ENCODE measurements at regions not wholly inside any gene's neighbourhood (a gene's known extent, or its start where the extent isn't known, plus 50 kb on each side); places are given as distances from the start of the nearest gene placed in this dataset.

GRCh38 chr7:33754933-33755928, 150.1 kb upstream of the BMPER start:
- no peak for DNase-seq (ENCODE audit: low read depth)

DNA sequence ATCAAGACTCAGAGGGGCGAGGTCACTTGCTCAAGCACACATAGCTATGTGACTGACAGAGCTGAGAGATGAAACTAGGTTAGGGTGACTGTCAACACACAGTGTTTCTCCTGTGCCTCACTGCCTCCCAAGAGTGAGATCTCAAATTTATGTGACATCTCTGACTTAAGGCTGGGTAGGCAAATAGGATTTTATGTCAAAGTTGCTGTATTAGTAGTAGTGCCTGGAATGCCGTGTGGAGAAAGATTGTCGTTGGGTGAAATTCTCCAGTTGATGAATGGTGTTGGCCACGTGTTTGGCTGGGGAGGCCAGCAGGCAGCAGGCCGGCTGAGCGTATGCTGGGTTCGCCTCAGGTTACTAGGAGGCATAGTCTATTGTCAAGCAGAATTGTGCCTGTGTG, 148.3 kb upstream of the BMPER start:
- DNase-seq (ENCODE audit: low read depth), result peak; percentile 72

DNA sequence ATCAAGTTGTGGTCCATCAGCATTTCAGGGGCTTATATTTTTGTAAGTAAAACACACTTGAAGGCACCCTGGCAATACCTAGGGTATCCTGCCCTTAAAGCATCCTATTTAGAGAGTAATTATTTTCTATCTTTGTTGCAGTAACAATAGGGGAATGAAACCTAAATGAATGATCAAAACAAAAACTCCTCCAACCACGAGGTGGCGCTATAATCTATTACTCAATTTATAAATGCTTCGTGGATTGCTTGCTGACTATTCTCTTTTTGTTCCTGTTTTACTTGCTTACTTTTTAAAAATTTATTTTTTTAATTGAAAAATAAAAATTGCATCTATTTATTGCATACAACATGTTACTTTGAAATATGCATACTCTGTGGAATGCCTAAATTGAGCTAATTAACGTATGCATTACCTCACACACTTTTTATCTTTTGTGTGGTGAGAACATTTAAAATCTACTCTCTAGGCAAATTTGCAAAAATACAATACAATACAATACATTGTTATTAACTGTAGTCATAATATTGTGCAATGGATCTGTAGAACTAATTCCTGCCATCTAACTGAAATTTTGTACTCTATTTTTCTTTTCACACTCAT, 147.7 kb upstream of the BMPER start:
- DNase-seq (ENCODE audit: low read depth), result peak; percentile 72

DNA sequence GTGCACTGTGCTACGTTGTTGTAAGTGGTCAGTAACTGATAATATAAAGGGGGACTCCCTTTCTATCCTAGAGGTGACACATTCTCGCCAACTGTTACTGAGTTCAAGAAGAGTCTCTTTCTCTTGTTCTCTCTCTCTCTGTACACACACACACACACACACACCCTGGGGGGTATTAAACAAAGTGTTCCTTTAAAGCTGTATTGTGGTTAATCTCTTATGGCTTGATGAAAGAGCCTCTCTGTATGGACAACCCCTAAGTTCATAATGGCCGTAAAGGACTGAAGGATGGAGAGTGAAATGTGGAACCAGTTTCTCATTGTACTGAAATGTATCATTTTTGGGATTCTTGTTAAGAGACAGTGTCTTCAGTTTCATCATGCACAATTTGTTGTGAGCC, 145.2 kb upstream of the BMPER start:
- no peak for DNase-seq (ENCODE audit: low read depth)

DNA sequence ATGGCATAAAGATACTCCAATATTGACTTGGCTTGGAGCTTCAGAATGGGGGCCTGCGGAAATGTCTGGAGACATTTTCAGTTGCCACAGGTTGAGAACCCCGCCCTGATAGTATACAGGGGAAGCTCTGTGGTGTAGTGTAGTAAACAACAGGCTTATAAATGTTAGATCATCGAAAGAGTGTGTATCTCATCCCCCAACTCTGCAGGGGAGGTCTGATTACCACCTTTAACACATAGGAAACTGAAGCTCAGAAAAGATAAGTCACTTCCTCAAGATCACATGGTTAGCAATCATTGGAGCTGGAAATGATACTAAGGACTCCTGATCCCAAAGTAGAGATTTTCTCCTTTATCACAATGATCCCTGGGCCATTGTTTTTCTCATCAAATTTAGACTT, 144.5 kb upstream of the BMPER start:
- no peak for DNase-seq (ENCODE audit: low read depth)

DNA sequence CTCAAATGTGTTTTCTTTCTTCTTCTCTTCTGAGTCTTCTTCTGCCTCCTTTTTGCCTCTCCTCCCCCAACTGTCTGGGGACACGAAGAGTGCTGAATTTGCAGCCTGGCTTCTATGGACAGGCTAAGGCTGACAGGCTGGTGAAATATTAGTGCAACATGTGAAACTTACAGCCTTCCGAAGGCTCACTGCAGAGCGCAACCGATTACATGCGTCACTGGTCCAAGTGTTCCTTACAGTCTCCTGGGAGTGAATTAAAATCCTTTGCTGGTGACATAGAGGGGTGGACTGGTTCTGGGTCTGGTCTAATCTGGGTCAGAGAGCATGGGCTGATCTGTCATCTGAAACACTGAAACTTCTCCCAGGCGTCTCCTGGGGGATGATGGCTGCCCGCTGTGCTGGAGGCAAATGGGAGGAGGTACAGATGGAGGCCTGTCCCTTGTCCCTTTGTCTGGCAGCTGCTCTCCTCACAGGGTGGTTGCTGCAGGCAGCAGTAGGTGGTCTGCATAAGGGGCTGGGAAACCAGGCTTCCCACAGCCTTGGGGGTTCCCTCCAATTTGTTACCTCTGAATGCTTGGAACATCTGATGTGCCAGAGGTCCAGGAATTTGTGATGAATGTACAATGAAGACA, 143.8 kb upstream of the BMPER start:
- no peak for DNase-seq (ENCODE audit: low read depth)

- peak; percentile 81 for DNase-seq (ENCODE audit: low read depth)
These were observed 143.0 kb upstream of the BMPER start for GRCh38 chr7:33762151-33762910.

DNA sequence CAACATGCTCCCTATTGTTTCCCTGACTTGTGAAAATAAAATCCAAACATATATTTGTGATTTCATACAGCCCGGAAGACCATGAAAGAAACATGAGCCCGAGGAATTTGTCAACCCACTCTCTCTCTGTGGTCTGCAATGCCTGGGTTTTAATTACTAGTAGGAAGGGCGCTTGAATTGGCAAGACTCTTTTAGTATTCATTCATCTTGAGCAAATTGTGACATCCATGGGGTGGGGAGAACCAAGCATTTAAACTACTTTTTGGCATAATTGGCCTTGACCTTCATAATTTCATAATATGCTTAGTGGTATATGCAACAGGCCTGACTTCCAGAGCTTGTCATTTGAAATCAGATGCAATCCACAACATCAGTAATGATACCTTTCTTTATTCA, 142.4 kb upstream of the BMPER start:
- DNase-seq (ENCODE audit: low read depth), result peak; percentile 61

DNA sequence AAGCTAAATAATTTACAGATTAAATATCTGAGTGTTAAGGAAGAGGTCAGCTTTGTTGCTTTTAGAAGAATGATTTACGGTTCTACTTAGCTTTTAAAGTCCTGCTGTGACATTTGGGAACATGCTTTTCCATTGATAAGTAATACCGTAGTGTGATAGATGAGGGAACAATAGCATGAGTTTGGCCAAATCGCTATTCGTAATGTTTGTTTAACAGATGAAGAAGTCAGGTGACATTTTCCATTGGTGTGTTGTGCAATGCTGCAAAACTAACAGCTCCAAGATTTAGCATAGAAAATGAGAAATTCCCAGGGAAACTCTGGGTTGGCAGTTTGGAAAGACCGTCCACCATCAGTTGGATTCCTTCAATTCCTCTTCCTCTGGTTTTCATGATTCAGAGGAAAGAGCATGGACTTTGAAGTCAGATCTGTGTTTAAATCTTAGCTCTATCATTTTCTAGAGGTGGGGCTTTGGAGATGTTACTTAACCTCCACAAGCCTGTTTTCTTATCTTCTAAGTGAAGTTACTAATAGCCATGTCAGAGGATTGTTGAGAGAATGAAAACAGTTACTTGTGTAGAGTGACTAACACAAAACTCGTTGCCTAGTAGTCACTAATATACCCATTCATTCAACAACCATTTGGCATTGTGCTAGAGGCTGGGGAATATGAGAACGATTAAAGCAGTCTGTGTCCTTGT, 140.4 kb upstream of the BMPER start:
- DNase-seq (ENCODE audit: low read depth), result no peak

GRCh38 chr7:33766405-33766804, 138.9 kb upstream of the BMPER start:
- DNase-seq (ENCODE audit: low read depth), result no peak

- no peak for DNase-seq (ENCODE audit: low read depth)
These were observed 135.4 kb upstream of the BMPER start for GRCh38 chr7:33769930-33770329.

DNA sequence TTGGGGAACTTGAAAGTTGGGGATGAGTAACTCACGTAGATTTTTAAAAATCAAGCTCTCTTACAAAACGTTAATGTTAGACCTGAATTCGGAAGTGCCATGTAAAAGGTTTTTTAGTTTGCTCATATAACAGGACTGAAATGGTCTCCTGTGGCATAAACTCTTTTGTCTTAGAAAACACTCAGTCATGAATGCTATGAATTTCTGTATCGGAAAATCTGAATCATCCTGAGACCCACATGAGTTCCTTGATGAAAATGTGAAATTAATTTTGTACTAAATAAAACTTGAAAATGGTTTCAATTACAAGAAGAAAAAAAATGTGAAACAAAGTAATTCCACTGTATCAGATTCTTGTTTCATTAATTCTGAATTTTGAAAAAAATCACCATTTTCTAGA, 134.8 kb upstream of the BMPER start:
- DNase-seq (ENCODE audit: low read depth), result no peak

DNA sequence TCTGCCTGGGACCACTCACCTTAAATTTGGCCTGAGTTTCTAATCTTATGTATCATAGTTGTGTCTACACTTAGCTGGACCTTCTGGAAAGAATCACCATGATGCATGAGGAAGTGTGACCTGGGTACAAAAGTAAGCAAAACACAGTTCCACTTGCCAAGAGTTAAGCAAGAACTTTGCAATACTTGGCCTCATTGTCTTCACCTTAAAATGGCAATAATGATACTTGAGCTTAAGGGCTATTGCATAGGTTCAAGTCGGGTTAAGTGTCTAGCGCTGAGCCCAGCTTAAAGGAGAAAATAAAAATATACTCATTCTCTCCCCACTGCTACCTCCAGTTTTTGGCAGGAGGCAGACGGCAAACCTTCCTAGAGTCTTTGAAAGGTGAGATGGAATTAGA, 133.9 kb upstream of the BMPER start:
- DNase-seq (ENCODE audit: low read depth), result no peak

- DNase-seq (ENCODE audit: low read depth), result peak; percentile 76
These were observed 132.3 kb upstream of the BMPER start for GRCh38 chr7:33773053-33773452.

GRCh38 chr7:33774762-33775523, 130.4 kb upstream of the BMPER start:
- peak; percentile 94 for DNase-seq (ENCODE audit: low read depth)

DNA sequence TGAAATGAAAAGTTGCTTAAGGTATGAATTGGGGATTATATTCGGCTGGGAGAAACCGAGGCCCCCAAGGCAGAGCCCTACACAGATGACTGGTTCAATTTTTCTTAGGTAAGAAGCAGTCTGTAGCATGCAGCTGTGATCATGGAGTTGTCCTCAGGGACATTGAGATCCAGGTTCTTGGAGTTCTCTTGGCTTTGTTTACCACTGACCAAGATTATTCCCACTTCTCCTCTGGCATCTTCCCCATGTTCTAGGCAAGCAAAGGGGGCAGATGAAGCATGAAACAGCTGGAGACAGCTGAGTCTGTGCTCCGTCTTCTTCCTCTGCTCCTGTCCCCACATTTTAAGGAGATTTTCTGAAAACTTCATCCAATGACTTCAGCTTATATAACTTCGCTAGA, 129.5 kb upstream of the BMPER start:
- DNase-seq (ENCODE audit: low read depth), result no peak

DNA sequence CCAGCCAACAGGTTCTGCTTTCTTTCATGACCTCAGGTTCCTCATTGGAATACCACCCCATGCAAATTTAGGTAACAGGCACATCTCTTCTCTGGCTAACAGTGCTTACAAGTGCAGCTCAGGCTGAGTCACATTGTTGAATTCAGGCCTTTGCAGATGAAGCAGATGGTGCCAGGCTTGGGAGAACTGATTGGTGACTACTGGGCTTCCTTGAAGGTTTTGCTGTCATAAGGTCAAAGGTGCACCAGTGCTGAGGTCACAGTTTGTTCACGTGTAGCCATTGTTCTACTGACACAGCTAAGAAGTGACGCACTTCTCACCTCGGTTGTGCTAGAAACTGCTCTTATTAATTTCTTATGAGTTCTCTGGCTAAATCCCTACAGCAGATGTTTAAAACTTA, 128.6 kb upstream of the BMPER start:
- peak; percentile 60 for DNase-seq (ENCODE audit: low read depth)

DNA sequence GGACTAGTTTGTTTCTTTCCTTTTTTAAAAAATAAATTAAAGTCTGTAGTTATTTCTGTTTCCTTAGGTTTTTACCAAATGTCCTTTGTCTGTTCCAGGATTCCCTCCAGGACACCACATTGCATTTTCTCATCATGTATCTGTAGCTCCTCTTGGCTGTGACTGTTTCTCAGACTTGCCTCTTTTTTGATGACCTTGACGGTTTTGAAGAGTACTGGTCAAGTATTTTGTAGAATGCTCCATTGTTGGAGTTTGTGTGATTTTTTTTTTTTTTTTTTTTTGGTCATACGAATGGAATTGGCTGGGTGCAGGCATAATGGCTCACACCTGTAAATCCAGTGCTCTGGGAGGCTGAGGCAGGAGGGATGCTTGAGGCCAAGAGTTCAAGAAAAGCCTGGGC, 127.1 kb upstream of the BMPER start:
- DNase-seq (ENCODE audit: low read depth), result no peak

DNA sequence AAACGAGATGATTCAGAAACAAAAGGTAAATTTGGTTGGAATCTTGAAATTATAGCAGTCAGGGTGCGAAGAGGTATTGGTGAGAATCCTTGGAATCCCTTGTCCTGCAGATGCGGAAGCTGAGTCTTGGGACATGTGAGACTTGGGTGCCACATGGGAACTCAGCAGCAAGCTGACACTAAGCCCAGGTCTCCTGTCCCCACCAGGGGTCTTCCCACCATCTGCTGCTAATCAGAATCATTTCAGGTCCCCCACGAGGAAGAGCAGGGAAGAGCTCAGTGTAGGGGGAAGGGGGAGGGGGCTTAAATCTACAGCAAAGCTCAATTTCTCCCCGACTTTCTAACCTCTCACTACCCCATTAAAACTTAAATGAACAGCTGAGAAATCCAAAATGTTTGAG, 126.1 kb upstream of the BMPER start:
- DNase-seq (ENCODE audit: low read depth), result no peak

DNA sequence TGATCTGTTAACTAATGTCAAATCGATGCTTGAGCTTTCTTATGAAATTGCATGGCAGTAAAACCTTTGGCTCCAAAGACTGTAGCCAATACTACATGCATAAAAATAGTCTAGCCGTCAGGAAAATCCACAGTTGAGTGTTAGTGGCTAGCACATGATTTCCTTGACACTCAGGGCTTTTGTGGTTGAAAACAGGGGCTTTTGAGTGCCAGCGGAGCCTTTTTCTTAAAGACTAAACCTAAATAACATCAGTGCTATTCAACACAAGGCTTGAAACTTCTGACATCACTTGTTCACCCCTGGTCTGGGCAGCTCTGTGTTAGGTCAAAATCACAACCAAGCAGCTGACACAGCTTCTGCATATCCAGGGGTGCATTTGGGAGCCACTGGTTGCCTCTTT, 124.2 kb upstream of the BMPER start:
- DNase-seq (ENCODE audit: low read depth), result no peak

All from LHCN-M2 (cell line).